Lung (tissue), 11 donors: ENCODE measurements at regions not wholly inside any gene's neighbourhood (a gene's known extent, or its start where the extent isn't known, plus 50 kb on each side); places are given as distances from the start of the nearest gene placed in this dataset.

ENCODE experiments used
- ATAC-seq: fragments of 200-7000 bp; cut with Tn5 transposase; one replicate; pipeline ENCODE4 v1.9.1; 2020; ENCODE audit warnings: moderate number of reproducible peaks; ENCODE audit not compliant: insufficient read depth, low FRiP score
- DNase-seq, 3 donors: peaks; one replicate each; pipeline ENCODE4 v3.0.0-alpha.2; 2013 to 2017
- H3K27ac ChIP-seq, 2 donors: one replicate each; pipeline ENCODE4 v1.5.1; 2013; ENCODE audit warnings: mild to moderate bottlenecking in 2 of 2, moderate library complexity in 2 of 2, control low read depth in 1 of 2, inconsistent platforms in 1 of 2, low read depth in 1 of 2, low read length in 1 of 2
- H3K27me3 ChIP-seq, 3 donors: one replicate each; pipeline ENCODE4 v1.5.1; 2013; ENCODE audit warnings: low read length in 2 of 3; ENCODE audit not compliant: control insufficient read depth in 3 of 3, insufficient read depth in 3 of 3
- H3K36me3 ChIP-seq, 4 donors: one replicate each; pipeline ENCODE4 v1.5.1; 2013; ENCODE audit warnings: low read length in 4 of 4, mild to moderate bottlenecking in 1 of 4, moderate library complexity in 1 of 4; ENCODE audit not compliant: control insufficient read depth in 4 of 4, insufficient read depth in 4 of 4
- H3K4me1 ChIP-seq, 5 donors: one replicate each; pipeline ENCODE4 v1.5.1; 2013; ENCODE audit warnings: low read length in 5 of 5, mild to moderate bottlenecking in 2 of 5, moderate library complexity in 1 of 5; ENCODE audit not compliant: control insufficient read depth in 5 of 5, insufficient read depth in 5 of 5
- H3K4me3 ChIP-seq: one replicate; pipeline ENCODE4 v1.5.1; 2013; ENCODE audit warnings: mild to moderate bottlenecking, control low read depth, moderate library complexity
- H3K9ac ChIP-seq, 2 donors: one replicate each; pipeline ENCODE4 v1.5.1; 2013; ENCODE audit warnings: low read length in 2 of 2, control low read depth in 1 of 2; ENCODE audit not compliant: insufficient read depth in 1 of 2
- H3K9me3 ChIP-seq, 4 donors: one replicate each; pipeline ENCODE4 v1.5.1; 2013; ENCODE audit warnings: low read length in 3 of 4, mild to moderate bottlenecking in 1 of 4, moderate library complexity in 1 of 4; ENCODE audit not compliant: control insufficient read depth in 4 of 4, insufficient read depth in 3 of 4
- WGBS, 2 donors: extraction: QIAGEN DNeasy Blood & Tissue Kit; methylation state at CpG; one replicate each; pipeline ENCODE4 v1.1.7; 2013; 5-methylcytosine and 5-hydroxymethylcytosine counted together
- TF ChIP-seq, protein P1 (sequence below): IDR thresholded peaks from 2 replicates; pipeline ENCODE4 v1.5.1; 2012; ENCODE audit warnings: mild to moderate bottlenecking; ENCODE audit errors: control extremely low read depth, extremely low read depth
- donor health status: control.
- donor health status: control.
- donor health status: Bipolar disorder and iron deficiency.
- donor health status: healthy.
- donor health status: DM: yes; HTN: yes; CAD: no.

DNA sequence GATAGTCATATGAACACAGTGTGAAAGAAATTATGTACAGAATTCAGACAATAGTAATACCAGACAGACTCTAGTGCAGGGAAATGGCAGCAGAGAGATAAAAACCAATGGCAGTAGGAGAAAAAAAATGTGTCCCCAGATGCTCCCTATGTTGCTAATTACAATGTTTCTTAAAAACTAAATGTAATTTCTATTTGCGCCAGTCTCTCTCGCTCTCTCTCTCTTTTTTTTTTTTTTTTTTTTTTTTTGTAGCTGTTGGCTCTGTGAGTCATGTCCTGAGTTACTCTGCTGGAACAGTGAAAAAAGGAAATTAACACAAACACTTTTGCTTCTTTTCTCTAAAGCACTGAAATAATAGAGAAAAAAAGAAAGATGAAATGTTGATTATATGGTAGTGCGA is 871.9 kb downstream of the GBE1 start:
- WGBS, 2 donors: 59 to 74% methylated on average over 3 of the region's 3 CpGs

DNA sequence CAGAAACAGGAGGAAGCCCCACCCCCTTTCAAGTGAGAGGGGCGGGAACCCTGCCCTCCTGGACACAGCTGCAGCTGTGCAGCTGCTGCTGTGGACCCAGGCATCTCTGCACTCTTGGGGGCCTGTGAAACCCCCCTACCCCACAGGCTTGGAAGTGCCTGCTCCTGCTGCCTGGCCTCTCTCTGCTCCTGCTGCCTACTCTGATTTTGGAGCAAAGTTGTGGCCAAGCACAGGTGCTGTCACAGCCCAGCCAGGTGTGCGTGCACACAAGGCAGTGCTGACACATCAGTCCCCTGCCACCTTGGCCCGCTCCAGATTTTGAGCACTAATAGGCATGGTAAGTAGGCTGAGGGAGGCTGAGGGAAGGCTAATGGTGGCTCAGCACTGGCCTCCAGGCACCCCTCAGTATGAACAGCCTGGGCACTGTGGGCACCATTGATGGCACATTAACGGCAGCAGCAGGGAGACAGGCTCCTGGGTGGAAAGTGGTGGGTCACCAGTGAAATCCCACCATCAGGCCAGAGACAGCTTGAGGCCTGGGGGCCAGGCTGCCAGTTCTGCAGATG is 890.9 kb downstream of the GBE1 start:
- 85 to 89% methylated on average over 4 of the region's 4 CpGs for WGBS, 2 donors
- Histone ChIP-seq H3K36me3 (no peaks in the 10 kb centered on the region), H3K4me3 (no peak overlapping the region), H3K27ac (no peak overlapping the region), H3K9me3 (peaks cover 0 to 9% (median 2%) of the 10 kb centered on the region in 4 donors), H3K27me3 (no peaks in the 10 kb centered on the region), H3K4me1 (no peaks in the 10 kb centered on the region), H3K9ac (no peak overlapping the region)
- ATAC-seq (no peak), DNase-seq (no peak)
- TF ChIP-seq, protein P1, sequence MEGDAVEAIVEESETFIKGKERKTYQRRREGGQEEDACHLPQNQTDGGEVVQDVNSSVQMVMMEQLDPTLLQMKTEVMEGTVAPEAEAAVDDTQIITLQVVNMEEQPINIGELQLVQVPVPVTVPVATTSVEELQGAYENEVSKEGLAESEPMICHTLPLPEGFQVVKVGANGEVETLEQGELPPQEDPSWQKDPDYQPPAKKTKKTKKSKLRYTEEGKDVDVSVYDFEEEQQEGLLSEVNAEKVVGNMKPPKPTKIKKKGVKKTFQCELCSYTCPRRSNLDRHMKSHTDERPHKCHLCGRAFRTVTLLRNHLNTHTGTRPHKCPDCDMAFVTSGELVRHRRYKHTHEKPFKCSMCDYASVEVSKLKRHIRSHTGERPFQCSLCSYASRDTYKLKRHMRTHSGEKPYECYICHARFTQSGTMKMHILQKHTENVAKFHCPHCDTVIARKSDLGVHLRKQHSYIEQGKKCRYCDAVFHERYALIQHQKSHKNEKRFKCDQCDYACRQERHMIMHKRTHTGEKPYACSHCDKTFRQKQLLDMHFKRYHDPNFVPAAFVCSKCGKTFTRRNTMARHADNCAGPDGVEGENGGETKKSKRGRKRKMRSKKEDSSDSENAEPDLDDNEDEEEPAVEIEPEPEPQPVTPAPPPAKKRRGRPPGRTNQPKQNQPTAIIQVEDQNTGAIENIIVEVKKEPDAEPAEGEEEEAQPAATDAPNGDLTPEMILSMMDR: no peak

More for the DNA sequence above, 871.9 kb downstream of the GBE1 start:
- no peak for ATAC-seq
- H3K9ac ChIP-seq: no peak overlapping the region
- H3K4me1 ChIP-seq: no peaks in the 10 kb centered on the region
- H3K4me3 ChIP-seq: no peak overlapping the region
- H3K36me3 ChIP-seq: no peaks in the 10 kb centered on the region
- TF ChIP-seq, protein P1: no peak
- no peak overlapping the region for H3K27ac ChIP-seq
- no peak for DNase-seq
- no peaks in the 10 kb centered on the region for H3K9me3 ChIP-seq
- H3K27me3 ChIP-seq: no peaks in the 10 kb centered on the region

DNA sequence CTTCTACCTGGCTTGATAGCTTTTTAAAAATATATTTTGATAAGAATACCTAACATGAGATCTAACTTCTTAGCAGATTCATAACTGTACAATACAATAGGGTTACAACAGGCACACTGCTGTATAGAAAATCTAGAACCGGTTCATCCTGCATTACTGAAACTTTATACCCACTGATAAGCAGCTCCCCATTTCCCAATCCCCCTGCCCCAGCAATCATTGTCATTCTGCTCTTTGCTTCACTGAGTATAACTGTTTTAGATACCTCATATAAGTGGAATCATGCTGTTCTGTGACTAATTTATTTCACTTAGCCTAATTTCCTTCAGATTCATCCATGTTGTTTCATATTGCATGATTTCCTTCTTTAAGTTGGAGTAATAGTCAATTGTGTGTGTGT is 906.0 kb downstream of the GBE1 start:
- Histone ChIP-seq H3K9ac (no peak overlapping the region), H3K4me3 (no peak overlapping the region), H3K9me3 (peaks cover 0 to 2% (median 0%) of the 10 kb centered on the region in 4 donors), H3K27ac (no peak overlapping the region), H3K27me3 (no peaks in the 10 kb centered on the region), H3K4me1 (no peaks in the 10 kb centered on the region), H3K36me3 (no peaks in the 10 kb centered on the region)
- TF ChIP-seq, protein P1: no peak
- ATAC-seq (no peak), DNase-seq (peak in 1 of 3 donors; percentile 1)
- 81 to 91% methylated on average over 1 of the region's 1 CpG for WGBS, 2 donors

DNA sequence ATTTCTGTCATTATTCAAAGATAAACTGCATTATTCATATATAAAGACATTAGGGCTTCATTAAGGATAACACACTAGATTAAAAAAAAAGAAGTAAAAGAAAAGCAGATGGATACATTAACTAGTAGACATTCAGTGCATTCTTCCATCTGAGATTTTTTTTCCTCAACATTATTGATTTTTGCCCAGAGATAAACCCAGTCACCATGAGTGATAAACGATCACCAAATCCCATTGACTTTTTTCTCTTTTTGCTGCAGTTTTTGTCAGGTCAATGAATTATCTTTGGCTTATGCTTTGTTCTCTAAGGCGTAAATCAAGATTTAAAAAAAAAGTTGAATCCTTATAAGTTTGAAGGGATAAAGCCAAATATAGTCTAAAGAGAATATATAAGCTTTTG is 925.0 kb downstream of the GBE1 start:
- H3K36me3 ChIP-seq: no peaks in the 10 kb centered on the region
- no peak overlapping the region for H3K27ac ChIP-seq
- no peak overlapping the region for H3K9ac ChIP-seq
- H3K9me3 ChIP-seq: peaks cover 0 to 8% (median 2%) of the 10 kb centered on the region in 4 donors
- H3K4me1 ChIP-seq: no peaks in the 10 kb centered on the region
- WGBS, 2 donors: 81 to 92% methylated on average over 2 of the region's 2 CpGs
- ATAC-seq (no peak), DNase-seq (no peak)
- H3K27me3 ChIP-seq: no peaks in the 10 kb centered on the region
- TF ChIP-seq, protein P1: no peak
- H3K4me3 ChIP-seq: no peak overlapping the region
